ENCODE measurements at regions not wholly inside any gene's neighbourhood (a gene's known extent, or its start where the extent isn't known, plus 50 kb on each side); places are given as distances from the start of the nearest gene placed in this dataset.

DNA sequence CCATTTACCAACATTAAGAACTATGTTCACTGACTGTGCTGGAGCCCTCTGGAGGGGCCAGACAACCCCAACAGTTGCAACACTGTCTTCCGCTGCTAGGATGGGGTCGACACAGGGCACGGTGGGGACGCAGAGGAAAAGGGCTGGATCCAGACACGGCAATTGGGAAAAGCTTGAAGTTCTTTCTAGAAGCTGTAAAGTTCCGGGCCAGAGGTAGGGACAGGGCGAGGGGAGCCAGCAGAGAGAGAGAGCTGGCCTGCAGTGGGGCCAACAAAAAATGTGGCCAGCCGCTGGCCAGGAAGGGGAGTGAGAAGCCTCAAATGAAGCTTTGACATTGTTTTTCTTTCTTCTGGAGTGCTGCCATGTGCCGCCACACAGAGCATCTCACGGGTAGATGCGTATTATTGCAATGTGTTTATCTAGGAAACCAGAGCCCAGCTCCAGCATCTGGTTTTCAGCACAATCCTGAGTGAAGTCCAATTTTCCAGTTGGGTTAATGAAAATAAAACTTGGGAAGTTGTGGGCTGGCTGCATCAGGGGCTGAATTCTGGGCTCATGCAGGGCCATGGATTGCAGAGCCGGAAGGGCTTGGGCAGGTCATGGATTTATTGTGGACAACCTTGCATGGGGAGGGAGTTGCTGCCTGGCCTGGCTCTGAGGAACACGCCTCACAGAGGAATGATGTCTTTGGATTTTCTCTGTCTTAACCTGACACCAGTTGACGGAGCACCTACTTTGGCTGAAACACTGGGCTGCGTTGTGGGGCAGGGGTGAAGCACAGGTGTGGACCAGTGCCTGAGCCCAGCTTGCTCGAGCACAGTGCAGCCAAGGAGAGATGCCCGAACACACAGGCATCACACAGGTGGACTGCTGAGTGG is 67.6 kb upstream of the AMPD3 start:
- TF ChIP-seq, protein P1, sequence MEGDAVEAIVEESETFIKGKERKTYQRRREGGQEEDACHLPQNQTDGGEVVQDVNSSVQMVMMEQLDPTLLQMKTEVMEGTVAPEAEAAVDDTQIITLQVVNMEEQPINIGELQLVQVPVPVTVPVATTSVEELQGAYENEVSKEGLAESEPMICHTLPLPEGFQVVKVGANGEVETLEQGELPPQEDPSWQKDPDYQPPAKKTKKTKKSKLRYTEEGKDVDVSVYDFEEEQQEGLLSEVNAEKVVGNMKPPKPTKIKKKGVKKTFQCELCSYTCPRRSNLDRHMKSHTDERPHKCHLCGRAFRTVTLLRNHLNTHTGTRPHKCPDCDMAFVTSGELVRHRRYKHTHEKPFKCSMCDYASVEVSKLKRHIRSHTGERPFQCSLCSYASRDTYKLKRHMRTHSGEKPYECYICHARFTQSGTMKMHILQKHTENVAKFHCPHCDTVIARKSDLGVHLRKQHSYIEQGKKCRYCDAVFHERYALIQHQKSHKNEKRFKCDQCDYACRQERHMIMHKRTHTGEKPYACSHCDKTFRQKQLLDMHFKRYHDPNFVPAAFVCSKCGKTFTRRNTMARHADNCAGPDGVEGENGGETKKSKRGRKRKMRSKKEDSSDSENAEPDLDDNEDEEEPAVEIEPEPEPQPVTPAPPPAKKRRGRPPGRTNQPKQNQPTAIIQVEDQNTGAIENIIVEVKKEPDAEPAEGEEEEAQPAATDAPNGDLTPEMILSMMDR (IDR thresholded peaks at IDR 0.05) = no peak

DNA sequence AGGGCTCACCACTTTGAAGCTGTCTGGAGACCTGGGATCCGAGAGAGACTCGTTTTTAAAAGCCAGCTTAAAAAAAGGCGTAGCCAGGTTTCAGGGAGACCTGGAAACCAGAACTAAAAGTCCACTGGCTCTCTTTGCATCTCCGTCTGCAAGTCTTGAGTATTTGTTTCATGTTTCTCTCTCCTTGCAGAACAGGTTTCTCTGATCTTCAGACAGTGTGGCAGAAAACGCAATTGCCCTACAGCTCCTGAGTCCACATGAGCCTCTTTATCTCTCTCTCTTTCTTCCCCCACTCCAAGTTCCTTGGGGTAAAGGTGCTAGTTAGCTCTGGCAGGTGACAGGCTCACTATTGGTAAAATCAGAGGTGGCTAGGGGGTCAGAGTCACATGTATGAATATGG is 67.0 kb upstream of the AMPD3 start:
- TF ChIP-seq, protein P1 (IDR thresholded peaks at IDR 0.05) = no peak

DNA sequence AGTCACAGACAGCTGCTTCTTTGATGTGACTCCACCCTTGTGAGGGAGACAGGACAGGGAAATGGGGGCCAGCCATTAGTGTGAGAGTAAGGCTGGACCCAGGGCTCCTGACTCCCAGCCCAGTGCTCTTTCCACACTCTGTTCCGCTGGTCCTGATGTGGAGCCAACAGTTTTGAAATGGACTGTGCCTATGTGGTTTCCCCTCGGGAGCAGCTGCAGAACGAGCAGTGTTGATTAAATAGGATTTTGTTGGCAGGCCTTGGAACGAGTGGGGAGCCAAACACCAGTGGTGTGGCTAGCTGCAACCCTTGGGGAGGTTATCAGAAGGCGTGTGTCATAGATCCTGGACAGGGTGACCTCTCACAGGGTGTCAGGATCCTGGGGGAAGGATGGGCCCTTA is 66.5 kb upstream of the AMPD3 start:
- TF ChIP-seq, protein P1 (IDR thresholded peaks at IDR 0.05) = no peak

DNA sequence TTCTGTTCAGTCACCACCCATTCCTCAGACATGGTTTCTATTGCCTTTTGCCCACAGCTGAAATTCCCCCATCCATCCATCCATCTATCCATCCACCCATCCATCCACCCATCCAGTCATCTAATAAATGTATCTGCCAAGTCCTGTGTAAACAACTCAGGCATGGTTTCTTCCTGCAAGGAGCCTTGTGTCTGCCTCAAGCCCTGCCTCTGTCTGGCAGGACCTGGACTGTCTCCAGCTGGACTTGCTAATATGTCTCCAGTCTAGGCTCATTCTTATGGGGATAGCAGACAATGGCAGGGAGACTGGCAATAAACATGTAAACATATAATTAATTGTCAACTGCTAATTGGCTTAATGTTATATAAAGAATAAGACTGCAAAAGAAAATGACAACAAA is 64.7 kb upstream of the AMPD3 start:
- TF ChIP-seq, protein P1 (IDR thresholded peaks at IDR 0.05) = no peak

DNA sequence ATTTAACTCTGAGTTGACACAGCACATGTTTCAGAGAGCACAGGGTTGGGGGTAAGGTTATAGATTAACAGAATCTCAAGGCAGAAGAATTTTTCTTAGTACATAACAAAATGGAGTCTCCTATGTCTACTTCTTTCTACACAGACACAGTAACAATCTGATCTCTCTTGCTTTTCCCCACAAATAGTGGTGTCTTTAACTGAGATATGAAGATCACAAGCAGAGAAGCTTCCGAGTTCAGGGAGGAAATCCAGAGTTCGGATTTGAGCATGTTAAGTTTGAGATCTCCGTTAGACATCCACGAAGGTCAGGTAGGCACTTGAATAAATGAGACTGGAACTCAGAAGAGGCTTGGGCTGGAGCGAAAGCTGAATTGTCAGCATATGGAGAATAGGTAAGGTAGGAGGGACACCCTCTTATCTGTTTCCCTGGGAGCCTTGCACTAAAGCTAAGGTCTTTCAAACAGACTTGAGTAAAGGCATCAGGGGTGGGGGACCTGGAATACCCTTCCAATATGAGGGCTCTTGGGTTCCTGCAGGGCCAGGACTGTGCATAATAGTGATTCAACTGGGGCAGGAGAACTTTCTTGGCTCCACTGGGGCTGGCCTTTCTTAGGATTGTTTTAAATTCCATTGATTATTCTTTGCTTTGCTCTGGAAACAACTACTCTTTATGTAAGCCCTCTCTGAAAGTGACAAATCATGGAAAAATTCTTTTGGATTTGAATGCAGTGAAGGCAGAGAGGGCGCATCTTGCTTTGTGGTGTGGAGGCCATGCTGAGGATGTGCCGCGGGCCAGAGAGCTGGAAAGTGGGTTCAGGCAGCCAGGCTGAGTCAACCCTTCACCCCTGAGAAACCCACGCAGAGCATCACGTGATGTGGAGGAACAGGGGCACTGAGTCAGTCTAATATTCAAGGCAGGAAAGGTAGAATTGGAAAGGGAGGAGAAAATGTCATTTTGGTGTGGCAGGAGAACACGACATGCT is 62.7 kb upstream of the AMPD3 start:
- TF ChIP-seq, protein P1 (IDR thresholded peaks at IDR 0.05) = no peak

DNA sequence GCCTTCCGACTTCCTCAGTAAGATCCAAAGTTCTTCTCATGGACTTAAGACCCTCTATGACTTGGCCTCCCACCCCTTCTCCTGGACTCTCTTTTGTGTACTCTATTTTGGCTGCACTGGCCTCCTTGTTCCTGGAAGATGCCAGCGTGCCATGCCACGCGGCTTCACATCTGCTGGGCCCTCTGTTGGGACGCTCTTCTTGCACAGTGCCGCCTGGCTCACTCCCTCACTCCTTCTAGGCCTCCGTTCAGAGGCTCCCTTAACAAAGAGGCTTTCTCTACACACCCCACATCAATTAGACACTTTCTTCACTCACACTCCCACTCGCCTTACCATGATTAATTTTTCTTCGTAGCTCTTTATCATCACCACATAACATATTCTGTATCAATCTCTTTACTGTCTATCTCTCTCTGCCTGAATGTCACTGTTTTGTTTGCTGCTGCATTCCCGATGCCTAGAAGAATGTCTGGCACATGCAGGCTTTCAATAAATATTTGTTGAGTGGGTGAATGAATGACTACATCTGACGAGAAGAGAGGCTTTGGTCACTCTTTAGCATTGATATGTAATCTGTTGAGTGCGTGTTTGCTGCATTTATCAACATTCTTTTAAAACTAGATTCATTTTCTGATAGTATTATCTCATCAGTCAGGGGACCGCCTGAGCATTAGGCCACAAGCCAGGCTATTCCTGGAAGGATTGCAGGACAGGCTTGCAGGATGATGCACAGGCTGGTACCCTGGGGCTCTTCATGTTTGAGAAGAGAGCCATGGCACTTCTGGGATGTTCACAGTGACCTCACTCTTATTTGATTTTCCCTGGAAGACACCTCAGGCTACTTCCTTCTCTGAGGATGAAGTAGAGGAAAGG is 60.6 kb upstream of the AMPD3 start:
- TF ChIP-seq, protein P1 (IDR thresholded peaks at IDR 0.05) = no peak
